WTC11 (cell line): ENCODE measurements at regions not wholly inside any gene's neighbourhood (a gene's known extent, or its start where the extent isn't known, plus 50 kb on each side); places are given as distances from the start of the nearest gene placed in this dataset.

Experiments
- ATAC-seq: fragments of 200-7000 bp; cut with Tn5 transposase; 2 replicates; pipeline ENCODE4 v1.10.0; 2021; ENCODE audit warnings: mild to moderate bottlenecking, moderate library complexity
- CTCF ChIA-PET: fragments of 300-600 bp; sonication (Branson Sonifier 250); formaldehyde crosslinking; loops from one replicate; lab custom pipeline; 2021; ENCODE audit warnings: antibody characterized with exemption; lab: Charles Lee
- POLR2A ChIA-PET: fragments of 350-600 bp; sonication (Branson Sonifier 250); formaldehyde crosslinking; loops from one replicate; lab custom pipeline; 2021; ENCODE audit warnings: antibody characterized with exemption; lab: Charles Lee
- DNase-seq: peaks from one replicate; pipeline ENCODE4 v3.0.0; 2021; ENCODE audit warnings: low spot score
- H3K27ac Mint-ChIP-seq: 2 replicates; pipeline ENCODE4 v1.8.0; 2021; ENCODE audit warnings: mixed read lengths
- H3K27me3 Mint-ChIP-seq: 2 replicates; pipeline ENCODE4 v1.8.0; 2021; ENCODE audit warnings: low read depth, mild to moderate bottlenecking, moderate library complexity, mixed read lengths
- H3K36me3 Mint-ChIP-seq: 2 replicates; pipeline ENCODE4 v1.8.0; 2021; ENCODE audit warnings: mixed read lengths
- H3K4me1 Mint-ChIP-seq: 2 replicates; pipeline ENCODE4 v1.8.0; 2022; ENCODE audit warnings: mixed read lengths
- H3K4me3 Mint-ChIP-seq: 2 replicates; pipeline ENCODE4 v1.8.0; 2021; ENCODE audit warnings: mild to moderate bottlenecking, moderate library complexity, mixed read lengths
- H3K9me3 Mint-ChIP-seq: 2 replicates; pipeline ENCODE4 v1.8.0; 2021; ENCODE audit warnings: mixed read lengths
- FOXK1 ChIP-seq: sonication (generic); formaldehyde crosslinking; IDR thresholded peaks from 2 replicates; pipeline ENCODE4 v1.8.0; 2022; ENCODE audit warnings: mild to moderate bottlenecking, moderate library complexity, missing genetic modification reagents
- FOXP1 ChIP-seq: sonication (generic); formaldehyde crosslinking; IDR thresholded peaks from 2 replicates; pipeline ENCODE4 v1.8.0; 2022; ENCODE audit warnings: missing genetic modification reagents, mild to moderate bottlenecking, moderate library complexity, borderline replicate concordance
- HMGA2 ChIP-seq: fragments of 250-450 bp; sonication (Bioruptor Pico); IDR thresholded peaks from 2 replicates; pipeline ENCODE4 v1.4.0; 2021; ENCODE audit warnings: mild to moderate bottlenecking, moderate library complexity
- IRF2 ChIP-seq: sonication (generic); formaldehyde crosslinking; IDR thresholded peaks from 2 replicates; pipeline ENCODE4 v1.8.0; 2022; ENCODE audit warnings: low read depth, missing genetic modification reagents, borderline replicate concordance
- JUN ChIP-seq: sonication (generic); formaldehyde crosslinking; IDR thresholded peaks from 2 replicates; pipeline ENCODE4 v1.8.0; 2023; ENCODE audit warnings: mild to moderate bottlenecking, missing genetic modification reagents
- NFE2L1 ChIP-seq: sonication (generic); formaldehyde crosslinking; IDR thresholded peaks from 2 replicates; pipeline ENCODE4 v1.8.1; 2023; ENCODE audit warnings: missing genetic modification reagents
- TEAD4 ChIP-seq: sonication (generic); formaldehyde crosslinking; IDR thresholded peaks from 2 replicates; pipeline ENCODE4 v1.8.0; 2022; ENCODE audit warnings: mild to moderate bottlenecking, missing genetic modification reagents
- ZBTB21 ChIP-seq: sonication (generic); formaldehyde crosslinking; IDR thresholded peaks from 2 replicates; pipeline ENCODE4 v1.8.1; 2023; ENCODE audit warnings: mild to moderate bottlenecking, missing genetic modification reagents, borderline replicate concordance
- ZNF232 ChIP-seq: sonication (generic); formaldehyde crosslinking; IDR thresholded peaks from 2 replicates; pipeline ENCODE4 v1.8.0; 2022; ENCODE audit warnings: mild to moderate bottlenecking, missing genetic modification reagents
- ZNF317 ChIP-seq: sonication (generic); formaldehyde crosslinking; IDR thresholded peaks from 2 replicates; pipeline ENCODE4 v1.8.1; 2023; ENCODE audit warnings: low read depth, mild to moderate bottlenecking, moderate library complexity, missing genetic modification reagents, borderline replicate concordance
- ZNF423 ChIP-seq: fragments of 250-450 bp; sonication (Bioruptor Pico); IDR thresholded peaks from 2 replicates; pipeline ENCODE4 v2.1.2; 2022; ENCODE audit warnings: mild to moderate bottlenecking, moderate library complexity
- TF ChIP-seq, protein P1 (sequence below): sonication (generic); formaldehyde crosslinking; conservative IDR thresholded peaks from 2 replicates; pipeline ENCODE4 v1.8.1; 2023; ENCODE audit warnings: mild to moderate bottlenecking, low read depth, missing genetic modification reagents, moderate library complexity
- TF ChIP-seq, protein P2 (sequence below): sonication (generic); formaldehyde crosslinking; IDR thresholded peaks from 2 replicates; pipeline ENCODE4 v1.8.0; 2023; ENCODE audit warnings: mild to moderate bottlenecking, missing genetic modification reagents
- TF ChIP-seq, protein P3 (sequence below): sonication (generic); formaldehyde crosslinking; IDR thresholded peaks from 2 replicates; pipeline ENCODE4 v1.8.0; 2022; ENCODE audit warnings: missing genetic modification reagents
- TF ChIP-seq, protein P4 (sequence below): fragments of 250-450 bp; sonication (Bioruptor Pico); IDR thresholded peaks from 2 replicates; pipeline ENCODE4 v1.9.0; 2021; ENCODE audit warnings: mild to moderate bottlenecking
- TF ChIP-seq, protein P5 (sequence below): fragments of 250-450 bp; sonication (Bioruptor Pico); IDR thresholded peaks from 2 replicates; pipeline ENCODE4 v1.8.0; 2021; ENCODE audit warnings: mild to moderate bottlenecking

DNA sequence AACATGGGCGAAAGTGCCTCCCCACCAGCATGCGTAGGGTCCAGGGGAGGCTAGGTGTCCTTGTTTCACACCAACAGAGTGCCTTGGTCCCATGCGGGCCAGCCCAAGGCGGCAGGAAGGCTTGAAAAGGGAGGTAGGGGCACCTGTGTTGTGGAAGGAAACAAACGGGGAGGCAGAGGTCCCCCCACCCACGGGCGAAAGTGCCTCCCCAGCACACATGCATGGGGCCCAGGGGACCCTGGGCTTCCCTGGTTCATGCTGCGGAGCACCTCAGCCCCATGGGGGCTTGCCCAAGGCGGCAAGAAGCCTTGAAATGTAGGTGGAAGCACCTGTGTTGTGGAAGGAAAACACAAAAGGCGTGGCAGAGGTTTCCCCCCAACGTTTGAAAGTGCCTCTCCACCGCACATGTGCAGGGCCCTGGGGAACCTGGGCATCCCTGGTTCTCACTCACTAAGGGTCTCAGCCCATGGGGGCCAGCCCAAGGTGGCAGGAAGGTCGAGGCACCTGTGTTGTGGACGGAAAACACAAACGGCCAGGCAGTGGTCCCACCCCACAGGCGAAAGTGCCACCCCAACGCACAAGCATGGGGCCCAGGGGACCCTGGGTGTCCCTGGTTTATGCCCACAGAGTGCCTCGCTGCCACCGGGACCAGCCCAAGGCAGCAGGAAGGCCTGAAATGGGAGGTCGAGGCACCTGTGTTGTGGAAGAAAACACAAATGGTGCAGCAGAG is 374.7 kb downstream of the ALG10 start:
- TF ChIP-seq, protein P1, sequence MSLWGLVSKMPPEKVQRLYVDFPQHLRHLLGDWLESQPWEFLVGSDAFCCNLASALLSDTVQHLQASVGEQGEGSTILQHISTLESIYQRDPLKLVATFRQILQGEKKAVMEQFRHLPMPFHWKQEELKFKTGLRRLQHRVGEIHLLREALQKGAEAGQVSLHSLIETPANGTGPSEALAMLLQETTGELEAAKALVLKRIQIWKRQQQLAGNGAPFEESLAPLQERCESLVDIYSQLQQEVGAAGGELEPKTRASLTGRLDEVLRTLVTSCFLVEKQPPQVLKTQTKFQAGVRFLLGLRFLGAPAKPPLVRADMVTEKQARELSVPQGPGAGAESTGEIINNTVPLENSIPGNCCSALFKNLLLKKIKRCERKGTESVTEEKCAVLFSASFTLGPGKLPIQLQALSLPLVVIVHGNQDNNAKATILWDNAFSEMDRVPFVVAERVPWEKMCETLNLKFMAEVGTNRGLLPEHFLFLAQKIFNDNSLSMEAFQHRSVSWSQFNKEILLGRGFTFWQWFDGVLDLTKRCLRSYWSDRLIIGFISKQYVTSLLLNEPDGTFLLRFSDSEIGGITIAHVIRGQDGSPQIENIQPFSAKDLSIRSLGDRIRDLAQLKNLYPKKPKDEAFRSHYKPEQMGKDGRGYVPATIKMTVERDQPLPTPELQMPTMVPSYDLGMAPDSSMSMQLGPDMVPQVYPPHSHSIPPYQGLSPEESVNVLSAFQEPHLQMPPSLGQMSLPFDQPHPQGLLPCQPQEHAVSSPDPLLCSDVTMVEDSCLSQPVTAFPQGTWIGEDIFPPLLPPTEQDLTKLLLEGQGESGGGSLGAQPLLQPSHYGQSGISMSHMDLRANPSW (CRISPR knock-in tag), result no peak
- TF ChIP-seq ZNF423 (CRISPR knock-in tag) (no peak), IRF2 (CRISPR knock-in tag) (no peak), ZNF317 (CRISPR knock-in tag) (no peak), ZNF232 (CRISPR knock-in tag) (no peak), JUN (CRISPR knock-in tag) (no peak)
- TF ChIP-seq, protein P2, sequence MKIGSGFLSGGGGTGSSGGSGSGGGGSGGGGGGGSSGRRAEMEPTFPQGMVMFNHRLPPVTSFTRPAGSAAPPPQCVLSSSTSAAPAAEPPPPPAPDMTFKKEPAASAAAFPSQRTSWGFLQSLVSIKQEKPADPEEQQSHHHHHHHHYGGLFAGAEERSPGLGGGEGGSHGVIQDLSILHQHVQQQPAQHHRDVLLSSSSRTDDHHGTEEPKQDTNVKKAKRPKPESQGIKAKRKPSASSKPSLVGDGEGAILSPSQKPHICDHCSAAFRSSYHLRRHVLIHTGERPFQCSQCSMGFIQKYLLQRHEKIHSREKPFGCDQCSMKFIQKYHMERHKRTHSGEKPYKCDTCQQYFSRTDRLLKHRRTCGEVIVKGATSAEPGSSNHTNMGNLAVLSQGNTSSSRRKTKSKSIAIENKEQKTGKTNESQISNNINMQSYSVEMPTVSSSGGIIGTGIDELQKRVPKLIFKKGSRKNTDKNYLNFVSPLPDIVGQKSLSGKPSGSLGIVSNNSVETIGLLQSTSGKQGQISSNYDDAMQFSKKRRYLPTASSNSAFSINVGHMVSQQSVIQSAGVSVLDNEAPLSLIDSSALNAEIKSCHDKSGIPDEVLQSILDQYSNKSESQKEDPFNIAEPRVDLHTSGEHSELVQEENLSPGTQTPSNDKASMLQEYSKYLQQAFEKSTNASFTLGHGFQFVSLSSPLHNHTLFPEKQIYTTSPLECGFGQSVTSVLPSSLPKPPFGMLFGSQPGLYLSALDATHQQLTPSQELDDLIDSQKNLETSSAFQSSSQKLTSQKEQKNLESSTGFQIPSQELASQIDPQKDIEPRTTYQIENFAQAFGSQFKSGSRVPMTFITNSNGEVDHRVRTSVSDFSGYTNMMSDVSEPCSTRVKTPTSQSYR, result no peak
- no peak for DNase-seq
- H3K36me3 Mint-ChIP-seq, result peaks cover 59% of the 10 kb centered on the region
- peaks cover 4% of the 10 kb centered on the region for H3K27me3 Mint-ChIP-seq
- H3K4me1 Mint-ChIP-seq, result no peaks in the 10 kb centered on the region
- ChIA-PET CTCF (no interaction called here), POLR2A (no interaction called here)
- ATAC-seq, result no peak
- H3K4me3 Mint-ChIP-seq, result no peak overlapping the region
- H3K9me3 Mint-ChIP-seq, result peaks cover 45% of the 10 kb centered on the region
- H3K27ac Mint-ChIP-seq, result no peak overlapping the region

DNA sequence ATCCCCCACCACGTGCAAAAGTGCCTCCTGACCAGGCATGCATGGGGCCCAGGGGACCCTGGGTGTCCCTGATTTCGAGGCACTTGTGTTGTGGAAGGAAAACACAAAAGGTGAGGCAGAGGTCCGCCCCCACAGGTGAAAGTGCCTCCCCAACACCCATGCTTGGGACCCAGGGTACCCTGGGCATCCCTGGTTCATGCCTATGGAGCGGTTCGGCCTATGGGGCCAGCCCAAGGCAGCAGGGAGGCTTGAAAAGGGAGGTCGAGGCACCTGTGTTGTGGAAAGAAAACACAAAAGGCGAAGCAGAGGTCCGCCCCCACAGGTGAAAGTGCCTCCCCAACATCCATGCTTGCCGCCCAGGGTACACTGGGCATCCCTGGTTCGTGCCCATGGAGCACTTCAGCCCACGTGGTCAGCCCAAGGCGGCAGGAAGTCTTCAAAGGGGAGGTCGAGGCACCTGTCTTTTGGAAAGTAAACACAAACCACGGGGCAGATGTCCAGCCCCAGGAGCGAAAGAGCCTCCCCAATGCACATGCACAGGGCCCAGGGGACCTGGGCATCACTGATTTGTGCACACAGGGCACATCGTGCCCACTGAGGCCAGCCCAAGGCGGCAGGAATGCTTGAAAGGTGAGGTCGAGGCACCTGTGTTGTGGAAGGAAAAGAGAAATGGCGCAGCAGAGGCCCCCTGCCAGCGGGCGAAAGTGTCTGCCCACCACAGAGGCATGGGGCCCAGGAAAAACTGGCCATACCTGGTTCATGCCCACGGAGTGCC is 375.5 kb downstream of the ALG10 start:
- no peaks in the 10 kb centered on the region for H3K4me1 Mint-ChIP-seq
- POLR2A ChIA-PET, result no interaction called here
- no peak for DNase-seq
- CTCF ChIA-PET, result no interaction called here
- TF ChIP-seq ZNF423 (CRISPR knock-in tag), result no peak
- TF ChIP-seq FOXK1 (CRISPR knock-in tag), result no peak
- no peak for TF ChIP-seq ZBTB21
- TF ChIP-seq IRF2 (CRISPR knock-in tag), result no peak
- no peak for TF ChIP-seq TEAD4
- TF ChIP-seq NFE2L1, result no peak
- TF ChIP-seq, protein P3, sequence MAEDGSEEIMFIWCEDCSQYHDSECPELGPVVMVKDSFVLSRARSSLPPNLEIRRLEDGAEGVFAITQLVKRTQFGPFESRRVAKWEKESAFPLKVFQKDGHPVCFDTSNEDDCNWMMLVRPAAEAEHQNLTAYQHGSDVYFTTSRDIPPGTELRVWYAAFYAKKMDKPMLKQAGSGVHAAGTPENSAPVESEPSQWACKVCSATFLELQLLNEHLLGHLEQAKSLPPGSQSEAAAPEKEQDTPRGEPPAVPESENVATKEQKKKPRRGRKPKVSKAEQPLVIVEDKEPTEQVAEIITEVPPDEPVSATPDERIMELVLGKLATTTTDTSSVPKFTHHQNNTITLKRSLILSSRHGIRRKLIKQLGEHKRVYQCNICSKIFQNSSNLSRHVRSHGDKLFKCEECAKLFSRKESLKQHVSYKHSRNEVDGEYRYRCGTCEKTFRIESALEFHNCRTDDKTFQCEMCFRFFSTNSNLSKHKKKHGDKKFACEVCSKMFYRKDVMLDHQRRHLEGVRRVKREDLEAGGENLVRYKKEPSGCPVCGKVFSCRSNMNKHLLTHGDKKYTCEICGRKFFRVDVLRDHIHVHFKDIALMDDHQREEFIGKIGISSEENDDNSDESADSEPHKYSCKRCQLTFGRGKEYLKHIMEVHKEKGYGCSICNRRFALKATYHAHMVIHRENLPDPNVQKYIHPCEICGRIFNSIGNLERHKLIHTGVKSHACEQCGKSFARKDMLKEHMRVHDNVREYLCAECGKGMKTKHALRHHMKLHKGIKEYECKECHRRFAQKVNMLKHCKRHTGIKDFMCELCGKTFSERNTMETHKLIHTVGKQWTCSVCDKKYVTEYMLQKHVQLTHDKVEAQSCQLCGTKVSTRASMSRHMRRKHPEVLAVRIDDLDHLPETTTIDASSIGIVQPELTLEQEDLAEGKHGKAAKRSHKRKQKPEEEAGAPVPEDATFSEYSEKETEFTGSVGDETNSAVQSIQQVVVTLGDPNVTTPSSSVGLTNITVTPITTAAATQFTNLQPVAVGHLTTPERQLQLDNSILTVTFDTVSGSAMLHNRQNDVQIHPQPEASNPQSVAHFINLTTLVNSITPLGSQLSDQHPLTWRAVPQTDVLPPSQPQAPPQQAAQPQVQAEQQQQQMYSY (CRISPR knock-in tag), result no peak
- TF ChIP-seq, protein P4, sequence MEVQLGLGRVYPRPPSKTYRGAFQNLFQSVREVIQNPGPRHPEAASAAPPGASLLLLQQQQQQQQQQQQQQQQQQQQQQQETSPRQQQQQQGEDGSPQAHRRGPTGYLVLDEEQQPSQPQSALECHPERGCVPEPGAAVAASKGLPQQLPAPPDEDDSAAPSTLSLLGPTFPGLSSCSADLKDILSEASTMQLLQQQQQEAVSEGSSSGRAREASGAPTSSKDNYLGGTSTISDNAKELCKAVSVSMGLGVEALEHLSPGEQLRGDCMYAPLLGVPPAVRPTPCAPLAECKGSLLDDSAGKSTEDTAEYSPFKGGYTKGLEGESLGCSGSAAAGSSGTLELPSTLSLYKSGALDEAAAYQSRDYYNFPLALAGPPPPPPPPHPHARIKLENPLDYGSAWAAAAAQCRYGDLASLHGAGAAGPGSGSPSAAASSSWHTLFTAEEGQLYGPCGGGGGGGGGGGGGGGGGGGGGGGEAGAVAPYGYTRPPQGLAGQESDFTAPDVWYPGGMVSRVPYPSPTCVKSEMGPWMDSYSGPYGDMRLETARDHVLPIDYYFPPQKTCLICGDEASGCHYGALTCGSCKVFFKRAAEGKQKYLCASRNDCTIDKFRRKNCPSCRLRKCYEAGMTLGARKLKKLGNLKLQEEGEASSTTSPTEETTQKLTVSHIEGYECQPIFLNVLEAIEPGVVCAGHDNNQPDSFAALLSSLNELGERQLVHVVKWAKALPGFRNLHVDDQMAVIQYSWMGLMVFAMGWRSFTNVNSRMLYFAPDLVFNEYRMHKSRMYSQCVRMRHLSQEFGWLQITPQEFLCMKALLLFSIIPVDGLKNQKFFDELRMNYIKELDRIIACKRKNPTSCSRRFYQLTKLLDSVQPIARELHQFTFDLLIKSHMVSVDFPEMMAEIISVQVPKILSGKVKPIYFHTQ (CRISPR knock-in tag), result no peak
- TF ChIP-seq HMGA2 (CRISPR knock-in tag), result no peak
- no peak for TF ChIP-seq FOXP1 (CRISPR knock-in tag)
- TF ChIP-seq, protein P5, sequence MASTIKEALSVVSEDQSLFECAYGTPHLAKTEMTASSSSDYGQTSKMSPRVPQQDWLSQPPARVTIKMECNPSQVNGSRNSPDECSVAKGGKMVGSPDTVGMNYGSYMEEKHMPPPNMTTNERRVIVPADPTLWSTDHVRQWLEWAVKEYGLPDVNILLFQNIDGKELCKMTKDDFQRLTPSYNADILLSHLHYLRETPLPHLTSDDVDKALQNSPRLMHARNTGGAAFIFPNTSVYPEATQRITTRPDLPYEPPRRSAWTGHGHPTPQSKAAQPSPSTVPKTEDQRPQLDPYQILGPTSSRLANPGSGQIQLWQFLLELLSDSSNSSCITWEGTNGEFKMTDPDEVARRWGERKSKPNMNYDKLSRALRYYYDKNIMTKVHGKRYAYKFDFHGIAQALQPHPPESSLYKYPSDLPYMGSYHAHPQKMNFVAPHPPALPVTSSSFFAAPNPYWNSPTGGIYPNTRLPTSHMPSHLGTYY (CRISPR knock-in tag), result no peak
- H3K27ac Mint-ChIP-seq, result no peak overlapping the region
- ATAC-seq, result no peak
- H3K36me3 Mint-ChIP-seq, result peaks cover 63% of the 10 kb centered on the region
- peaks cover 49% of the 10 kb centered on the region for H3K9me3 Mint-ChIP-seq
- H3K4me3 Mint-ChIP-seq, result no peak overlapping the region
- peaks cover 8% of the 10 kb centered on the region for H3K27me3 Mint-ChIP-seq
